WERI-Rb-1 (cell line): ENCODE measurements at regions not wholly inside any gene's neighbourhood (a gene's known extent, or its start where the extent isn't known, plus 50 kb on each side); places are given as distances from the start of the nearest gene placed in this dataset.

ENCODE experiments used
- DNase-seq: peaks from one replicate; pipeline ENCODE4 v3.0.0-alpha.2; 2020
- H3K27ac ChIP-seq: fragments of 250-450 bp; sonication (Bioruptor Pico); 2 replicates; pipeline ENCODE4 v1.5.1; 2020; ENCODE audit warnings: mild to moderate bottlenecking, moderate library complexity
- H3K27me3 ChIP-seq: fragments of 250-450 bp; sonication (Bioruptor Pico); 2 replicates; pipeline ENCODE4 v1.5.1; 2021; ENCODE audit warnings: mild to moderate bottlenecking, low read depth, moderate library complexity; ENCODE audit not compliant: insufficient read depth, severe bottlenecking
- H3K36me3 ChIP-seq: fragments of 250-450 bp; sonication (Bioruptor Pico); 2 replicates; pipeline ENCODE4 v1.5.1; 2020; ENCODE audit warnings: mild to moderate bottlenecking, moderate library complexity
- H3K4me3 ChIP-seq: 2 replicates; pipeline ENCODE4 v1.5.1; 2011; ENCODE audit warnings: low read depth, mild to moderate bottlenecking, control low read depth, low read length
- H3K9me3 ChIP-seq: fragments of 250-450 bp; sonication (Bioruptor Pico); 2 replicates; pipeline ENCODE4 v1.5.1; 2021; ENCODE audit warnings: mild to moderate bottlenecking, moderate library complexity; ENCODE audit not compliant: severe bottlenecking
- TF ChIP-seq, protein P1 (sequence below): IDR thresholded peaks from 2 replicates; pipeline ENCODE4 v1.5.1; 2011; ENCODE audit warnings: low read depth, mild to moderate bottlenecking, control low read depth, inconsistent platforms, low read length

DNA sequence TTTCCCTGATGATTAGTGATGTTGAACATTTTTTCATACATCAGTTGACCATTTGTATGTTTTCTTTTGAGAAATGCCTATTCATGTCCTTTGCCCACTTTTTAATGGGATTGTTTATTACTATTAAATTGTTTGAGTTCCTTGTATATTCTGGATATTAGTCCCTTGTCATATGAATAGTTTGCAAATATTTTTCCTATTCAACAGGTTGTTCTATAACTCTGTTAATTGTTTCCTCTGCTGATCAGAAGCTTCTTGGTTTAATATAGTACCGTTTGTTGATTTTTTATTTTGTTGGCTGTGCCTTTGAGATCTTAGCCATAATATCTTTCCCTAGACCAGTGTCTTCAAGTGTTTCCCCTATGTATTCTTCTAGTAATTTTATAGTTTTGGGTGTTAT, 189.0 kb upstream of the RARB start:
- no peak overlapping the region for H3K27ac ChIP-seq
- TF ChIP-seq, protein P1, sequence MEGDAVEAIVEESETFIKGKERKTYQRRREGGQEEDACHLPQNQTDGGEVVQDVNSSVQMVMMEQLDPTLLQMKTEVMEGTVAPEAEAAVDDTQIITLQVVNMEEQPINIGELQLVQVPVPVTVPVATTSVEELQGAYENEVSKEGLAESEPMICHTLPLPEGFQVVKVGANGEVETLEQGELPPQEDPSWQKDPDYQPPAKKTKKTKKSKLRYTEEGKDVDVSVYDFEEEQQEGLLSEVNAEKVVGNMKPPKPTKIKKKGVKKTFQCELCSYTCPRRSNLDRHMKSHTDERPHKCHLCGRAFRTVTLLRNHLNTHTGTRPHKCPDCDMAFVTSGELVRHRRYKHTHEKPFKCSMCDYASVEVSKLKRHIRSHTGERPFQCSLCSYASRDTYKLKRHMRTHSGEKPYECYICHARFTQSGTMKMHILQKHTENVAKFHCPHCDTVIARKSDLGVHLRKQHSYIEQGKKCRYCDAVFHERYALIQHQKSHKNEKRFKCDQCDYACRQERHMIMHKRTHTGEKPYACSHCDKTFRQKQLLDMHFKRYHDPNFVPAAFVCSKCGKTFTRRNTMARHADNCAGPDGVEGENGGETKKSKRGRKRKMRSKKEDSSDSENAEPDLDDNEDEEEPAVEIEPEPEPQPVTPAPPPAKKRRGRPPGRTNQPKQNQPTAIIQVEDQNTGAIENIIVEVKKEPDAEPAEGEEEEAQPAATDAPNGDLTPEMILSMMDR = no peak
- no peaks in the 10 kb centered on the region for H3K36me3 ChIP-seq
- H3K27me3 ChIP-seq = no peaks in the 10 kb centered on the region
- H3K4me3 ChIP-seq = no peak overlapping the region
- H3K9me3 ChIP-seq = no peaks in the 10 kb centered on the region
- no peak for DNase-seq

DNA sequence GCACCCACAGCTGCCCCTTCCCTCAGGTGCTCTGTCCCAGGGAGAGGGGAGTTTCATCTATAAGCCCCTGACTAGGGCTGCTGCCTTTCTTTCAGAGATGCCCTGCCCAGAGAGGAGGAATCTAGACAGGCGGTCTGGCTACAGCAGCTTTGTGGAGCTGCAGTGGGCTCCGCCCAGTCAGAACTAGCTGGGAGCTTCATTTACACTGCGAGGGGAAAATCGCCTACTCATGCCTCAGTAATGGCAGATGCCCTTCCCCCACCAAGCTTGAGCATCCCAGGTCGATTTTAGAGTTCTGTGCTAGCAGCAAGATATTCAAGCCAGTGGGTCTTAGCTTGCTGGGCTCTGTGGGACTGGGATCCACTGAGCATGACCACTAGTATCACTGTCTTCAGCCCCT, 181.2 kb upstream of the RARB start:
- no peak for DNase-seq

DNA sequence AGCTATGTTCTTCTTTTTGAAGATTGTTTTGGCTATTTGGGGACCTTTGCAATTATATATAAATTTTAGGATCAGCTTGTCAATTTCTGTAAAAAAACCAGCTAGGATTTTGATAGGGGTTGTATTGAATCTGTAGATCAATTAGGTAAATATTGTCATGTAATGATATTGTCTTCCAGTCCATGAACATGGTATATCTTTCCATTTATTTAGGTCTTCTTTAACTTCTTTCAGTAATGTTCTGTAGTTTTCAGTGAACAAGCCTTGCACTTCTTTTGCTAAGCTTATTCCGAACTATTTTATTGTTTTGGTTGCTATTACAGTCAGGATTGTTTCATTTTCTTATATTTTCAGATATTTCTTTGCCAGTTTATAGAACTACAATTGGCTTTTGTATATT, 175.8 kb upstream of the RARB start:
- H3K27ac ChIP-seq = no peak overlapping the region
- no peaks in the 10 kb centered on the region for H3K36me3 ChIP-seq
- H3K4me3 ChIP-seq = no peak overlapping the region
- H3K9me3 ChIP-seq = peaks cover 8% of the 10 kb centered on the region
- no peak for DNase-seq
- TF ChIP-seq, protein P1 = no peak
- H3K27me3 ChIP-seq = no peaks in the 10 kb centered on the region

More for the DNA sequence above, 181.2 kb upstream of the RARB start:
- H3K9me3 ChIP-seq = peaks cover 3% of the 10 kb centered on the region
- H3K36me3 ChIP-seq = no peaks in the 10 kb centered on the region
- TF ChIP-seq, protein P1 = no peak
- no peaks in the 10 kb centered on the region for H3K27me3 ChIP-seq
- H3K4me3 ChIP-seq = no peak overlapping the region
- no peak overlapping the region for H3K27ac ChIP-seq

DNA sequence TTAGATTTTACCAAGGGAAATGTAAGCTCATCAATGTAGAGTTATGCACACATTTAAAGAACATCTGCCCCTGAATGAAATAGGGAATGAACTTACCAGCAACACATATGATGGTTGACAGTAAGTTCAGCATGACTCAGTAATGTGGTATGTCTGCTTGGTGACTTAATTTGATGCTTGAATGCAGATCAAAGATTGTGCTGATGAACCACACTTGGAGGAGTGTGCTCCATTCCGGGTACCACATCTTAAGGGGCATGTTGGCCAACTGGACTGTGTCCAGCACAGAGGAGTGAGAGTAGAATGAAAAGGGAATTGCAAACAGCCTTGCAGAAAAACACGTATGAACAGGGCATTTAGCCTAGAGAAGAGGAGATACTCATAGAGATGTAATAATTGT, 171.0 kb upstream of the RARB start:
- H3K27me3 ChIP-seq = no peaks in the 10 kb centered on the region
- no peaks in the 10 kb centered on the region for H3K36me3 ChIP-seq
- H3K4me3 ChIP-seq = no peak overlapping the region
- H3K9me3 ChIP-seq = peaks cover 4% of the 10 kb centered on the region
- no peak for DNase-seq
- TF ChIP-seq, protein P1 = no peak
- H3K27ac ChIP-seq = no peak overlapping the region

DNA sequence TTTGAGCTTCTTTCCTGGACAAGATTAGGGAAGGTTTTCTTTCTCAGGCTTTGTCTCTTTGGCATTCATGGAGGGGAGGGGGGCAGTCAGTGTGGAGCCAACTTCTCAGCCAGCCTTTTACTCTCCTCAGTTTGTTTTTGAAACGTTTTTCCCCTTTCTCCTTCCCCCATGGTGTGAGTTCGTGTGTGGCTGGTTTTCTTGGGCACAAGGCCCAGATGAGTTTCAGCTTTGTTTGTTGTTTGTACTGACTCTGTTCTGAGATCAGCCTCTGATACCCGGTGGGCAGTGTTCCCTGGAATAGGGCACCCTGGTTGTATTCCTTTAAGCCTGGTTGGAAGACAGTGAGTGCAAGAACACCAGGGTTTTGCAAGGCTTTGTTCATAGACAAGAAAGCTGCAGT, 168.2 kb upstream of the RARB start:
- no peak for DNase-seq
- no peaks in the 10 kb centered on the region for H3K36me3 ChIP-seq
- no peak overlapping the region for H3K27ac ChIP-seq
- TF ChIP-seq, protein P1 = no peak
- no peaks in the 10 kb centered on the region for H3K9me3 ChIP-seq
- H3K4me3 ChIP-seq = no peak overlapping the region
- H3K27me3 ChIP-seq = no peaks in the 10 kb centered on the region

DNA sequence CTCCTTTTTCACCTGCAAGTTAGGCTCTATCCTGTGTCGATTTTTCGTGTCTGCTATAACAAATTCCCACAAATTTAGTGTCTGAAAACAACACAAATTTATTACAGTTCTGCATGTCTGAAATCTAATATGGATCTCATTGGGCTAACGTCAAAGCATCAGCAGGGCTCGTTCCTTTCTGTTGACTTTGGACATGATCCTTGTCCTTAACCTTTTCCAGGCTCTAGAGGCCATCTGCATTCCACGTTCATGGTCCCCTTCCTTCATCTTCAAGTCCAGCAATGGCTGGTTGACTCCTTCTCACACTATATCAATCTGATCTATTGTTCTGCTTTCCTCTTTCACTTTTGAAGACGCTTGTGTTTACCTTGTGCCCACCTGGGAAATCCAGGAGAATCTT, 165.7 kb upstream of the RARB start:
- H3K36me3 ChIP-seq = no peaks in the 10 kb centered on the region
- H3K27me3 ChIP-seq = no peaks in the 10 kb centered on the region
- no peak for DNase-seq
- H3K27ac ChIP-seq = no peak overlapping the region
- no peaks in the 10 kb centered on the region for H3K9me3 ChIP-seq
- TF ChIP-seq, protein P1 = no peak
- no peak overlapping the region for H3K4me3 ChIP-seq
